NCI-H82 treated with DMSO at 0.1 percent for 48 hours (cell line): ENCODE measurements at regions not wholly inside any gene's neighbourhood (a gene's known extent, or its start where the extent isn't known, plus 50 kb on each side); places are given as distances from the start of the nearest gene placed in this dataset.

Source experiments
- DNase-seq: peaks from one replicate; lab custom pipeline; 2025; ENCODE audit not compliant: unreplicated experiment; lab: John Stamatoyannopoulos, UW

- no peak for DNase-seq
Observed at GRCh38 chrX:20438871-20439526, 172.3 kb upstream of the RPS6KA3 start.

GRCh38 chrX:20437683-20438082 is 171.0 kb upstream of the RPS6KA3 start:
- DNase-seq: no peak

- no peak for DNase-seq
Observed at GRCh38 chrX:20435913-20436312, 169.2 kb upstream of the RPS6KA3 start.

GRCh38 chrX:20434986-20435385 is 168.3 kb upstream of the RPS6KA3 start:
- DNase-seq: no peak

DNA sequence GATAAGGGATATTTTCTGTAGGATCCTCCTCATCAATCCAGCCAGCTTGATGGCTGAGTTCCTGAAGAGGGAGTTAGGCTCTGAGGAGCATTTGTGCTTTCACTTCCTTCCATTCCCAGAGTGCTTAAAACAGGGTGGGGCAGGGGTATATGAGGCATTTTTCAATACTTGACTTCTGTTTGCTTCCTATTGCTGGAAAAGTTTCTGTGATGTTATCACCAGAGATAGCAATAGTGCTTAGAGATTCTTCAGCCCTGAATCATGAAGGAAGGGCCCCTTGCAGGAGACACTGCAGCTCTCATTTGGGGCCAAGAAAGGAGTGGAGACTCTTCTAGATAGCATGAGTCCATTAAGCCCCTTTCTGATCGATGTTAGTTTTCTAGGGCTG is 166.7 kb upstream of the RPS6KA3 start:
- DNase-seq: no peak

- no peak for DNase-seq
Observed at GRCh38 chrX:20432746-20433387, 166.2 kb upstream of the RPS6KA3 start.

DNA sequence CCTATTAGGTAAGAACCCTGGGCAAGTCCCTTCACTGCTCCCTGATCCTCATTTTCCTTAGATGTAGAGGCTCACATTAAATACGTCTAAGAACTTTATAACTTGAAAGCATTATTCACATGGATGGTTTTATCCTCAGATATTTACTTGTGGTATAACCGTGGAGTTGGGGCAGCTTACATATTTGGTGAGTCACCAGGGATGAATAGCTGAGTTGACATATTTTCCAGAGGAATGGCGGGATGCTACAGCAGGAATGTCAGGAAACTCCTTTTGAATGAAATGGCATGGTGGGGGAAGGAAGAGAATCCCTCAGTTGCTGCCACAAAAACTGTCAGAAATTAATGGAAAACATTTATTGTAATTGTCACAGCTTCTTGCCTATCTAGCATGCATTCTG is 165.3 kb upstream of the RPS6KA3 start:
- DNase-seq: no peak

- DNase-seq: no peak
Observed at GRCh38 chrX:20431486-20431885, 164.8 kb upstream of the RPS6KA3 start.

DNA sequence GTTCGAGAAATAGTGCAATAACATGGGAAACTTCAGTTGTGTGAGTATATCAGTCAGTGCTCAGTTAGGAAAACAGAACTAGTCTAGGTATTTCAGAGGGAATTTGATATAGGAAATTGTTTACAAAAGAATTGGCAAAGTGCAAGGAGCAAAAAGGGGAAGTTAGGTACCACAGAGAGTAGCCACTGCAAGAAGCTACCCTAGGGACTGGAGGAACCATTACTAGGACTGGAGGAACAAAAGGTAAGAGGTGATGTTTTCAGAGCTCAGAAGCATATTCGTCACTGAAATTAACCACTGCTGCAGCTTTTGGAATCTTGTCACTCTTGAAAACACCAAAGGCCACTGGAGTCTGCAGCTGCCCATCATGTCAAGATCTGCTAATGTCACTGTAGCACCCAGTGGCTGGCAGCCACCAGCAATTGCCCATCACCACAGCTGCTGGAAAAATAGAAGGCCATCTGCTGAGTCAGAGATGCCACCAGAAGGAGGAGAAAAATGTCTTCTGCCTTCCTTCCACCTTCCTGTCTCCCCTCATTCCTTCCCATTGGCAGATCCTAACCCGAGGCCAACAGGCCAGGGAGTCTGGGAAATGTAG is 160.6 kb upstream of the RPS6KA3 start:
- DNase-seq: no peak

DNA sequence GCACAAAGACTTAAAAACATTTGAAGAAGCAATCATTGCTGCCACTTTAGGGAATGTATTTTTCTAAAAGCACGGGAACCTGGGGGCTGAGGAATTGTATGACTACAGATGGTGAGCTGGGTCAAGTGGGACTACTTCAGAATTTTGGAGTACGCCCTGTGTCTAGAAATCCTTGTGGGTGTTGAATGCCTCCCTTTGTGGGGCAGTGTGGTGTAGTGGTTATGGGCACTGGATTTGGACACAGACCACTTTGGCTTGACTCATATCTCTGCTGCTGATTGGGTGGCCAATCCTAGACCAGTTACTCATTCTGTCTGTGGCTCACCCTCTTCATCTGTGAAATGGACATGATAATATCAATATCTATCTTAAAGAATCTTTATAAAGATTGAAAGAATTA is 155.0 kb upstream of the RPS6KA3 start:
- DNase-seq: no peak

DNA sequence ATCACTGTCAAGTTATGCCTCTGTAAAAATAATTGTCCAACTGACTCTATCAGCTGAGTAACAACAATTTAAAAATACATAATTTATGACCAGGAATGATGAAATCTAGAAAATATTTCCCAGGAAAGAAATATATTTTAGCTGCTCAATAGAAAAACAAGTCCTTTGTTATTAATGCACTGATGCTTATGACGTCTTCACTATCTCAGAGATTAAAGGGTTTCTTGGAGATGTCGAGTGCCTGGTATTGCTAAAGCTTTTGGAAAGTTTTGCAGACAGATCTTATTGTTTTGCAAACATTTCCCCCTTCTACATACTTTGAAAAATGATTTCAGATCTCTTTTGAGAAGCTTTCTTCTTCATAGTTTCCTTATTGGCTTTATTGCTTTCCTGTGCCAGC is 154.6 kb upstream of the RPS6KA3 start:
- no peak for DNase-seq

- no peak for DNase-seq
Observed at GRCh38 chrX:20420058-20420457, 153.3 kb upstream of the RPS6KA3 start.

- no peak for DNase-seq
Observed at GRCh38 chrX:20418379-20419150, 151.9 kb upstream of the RPS6KA3 start.

GRCh38 chrX:20414762-20415445 is 148.2 kb upstream of the RPS6KA3 start:
- DNase-seq: no peak

DNA sequence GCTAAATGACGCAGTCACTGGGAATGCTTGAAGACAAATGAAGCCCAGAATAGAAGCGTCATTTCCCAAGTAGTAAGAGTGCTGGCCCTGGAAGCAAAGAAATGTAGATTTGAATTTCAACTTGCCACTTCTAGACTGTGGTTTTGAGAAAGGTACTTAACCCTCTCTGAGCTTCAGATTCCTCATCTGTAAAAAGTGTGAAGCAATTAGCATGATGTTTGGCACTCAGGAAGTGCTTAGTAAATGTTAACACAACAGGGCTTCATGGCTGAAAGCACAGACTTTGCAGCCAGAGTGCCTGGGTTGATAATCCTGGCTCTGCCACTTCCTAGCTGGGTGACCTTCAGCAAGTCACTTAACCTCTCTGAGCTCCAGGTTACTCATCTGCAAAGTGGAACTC is 147.4 kb upstream of the RPS6KA3 start:
- no peak for DNase-seq

GRCh38 chrX:20412871-20413486 is 146.3 kb upstream of the RPS6KA3 start:
- DNase-seq: no peak

- DNase-seq: no peak
Observed at GRCh38 chrX:20410540-20410939, 143.8 kb upstream of the RPS6KA3 start.

DNA sequence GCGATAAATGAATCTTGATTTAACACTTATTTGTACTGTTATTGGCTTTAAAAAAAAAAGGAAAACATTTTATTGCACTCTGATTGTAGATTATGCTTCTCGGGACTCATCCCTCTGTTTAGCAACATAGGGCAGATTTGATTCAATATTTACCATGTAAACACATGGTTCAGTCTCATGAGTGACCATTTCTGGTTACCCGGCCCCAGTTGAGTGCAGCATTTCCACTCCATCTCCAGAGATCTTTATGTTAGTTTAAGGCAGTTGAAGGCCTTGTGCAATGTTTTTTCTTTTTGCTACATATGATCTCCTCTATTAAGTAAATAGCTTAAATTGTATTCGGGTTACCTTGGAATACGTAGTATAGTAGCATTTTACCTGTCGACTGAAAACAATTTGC is 143.3 kb upstream of the RPS6KA3 start:
- no peak for DNase-seq

GRCh38 chrX:20402956-20403355 is 136.2 kb upstream of the RPS6KA3 start:
- DNase-seq: no peak

DNA sequence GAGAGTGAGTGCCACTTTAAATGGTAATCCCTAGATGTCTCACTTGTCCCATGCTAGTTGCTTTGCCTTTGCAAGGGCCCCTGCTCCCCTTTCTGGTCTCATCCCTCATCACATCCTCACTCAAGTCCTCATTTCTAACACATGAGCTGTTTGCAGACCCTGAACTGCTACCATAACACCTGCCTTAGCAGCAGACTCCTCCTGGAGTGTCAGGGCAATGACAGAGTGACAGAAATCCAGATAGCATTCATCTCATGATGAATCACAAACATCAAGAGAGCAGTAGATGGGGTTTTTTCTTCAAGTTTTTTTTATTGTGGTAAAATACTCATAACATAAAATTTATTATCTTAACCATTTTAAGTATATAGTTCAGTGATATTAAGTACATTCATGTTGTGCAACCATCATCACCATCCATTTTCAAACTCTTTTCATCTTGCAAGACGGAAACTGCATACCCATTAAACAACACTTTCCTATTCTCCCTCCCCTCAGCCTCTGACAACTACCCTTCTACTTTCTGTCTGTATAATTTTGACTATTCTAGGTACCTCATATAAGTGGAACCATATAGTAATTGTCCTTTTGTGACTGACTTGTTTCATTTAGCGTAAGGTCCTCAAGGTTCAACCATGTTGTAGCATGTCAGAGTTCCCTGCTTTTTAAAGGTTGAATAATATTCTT is 133.2 kb upstream of the RPS6KA3 start:
- no peak for DNase-seq
